Peyer's patch (tissue), 4 donors: ENCODE measurements at regions not wholly inside any gene's neighbourhood (a gene's known extent, or its start where the extent isn't known, plus 50 kb on each side); places are given as distances from the start of the nearest gene placed in this dataset.

Experiments
- POLR2A ChIP-seq, 2 donors: fragments of 450-650 bp; IDR thresholded peaks; one replicate each; pipeline ENCODE4 v1.5.1; 2017; ENCODE audit warnings: antibody characterized with exemption in 2 of 2, mild to moderate bottlenecking in 2 of 2, moderate library complexity in 2 of 2
- TF ChIP-seq, protein P1 (sequence below), 6 experiments: fragments of 450-650 bp in 4 of 6; fragments of 200-600 bp in 2 of 6; sonication (generic) in 1 of 6; IDR thresholded peaks; one replicate each; pipeline ENCODE4 v1.5.1; 2017 to 2019; ENCODE audit warnings: antibody characterized with exemption in 6 of 6, mild to moderate bottlenecking in 3 of 6, moderate library complexity in 1 of 6

DNA sequence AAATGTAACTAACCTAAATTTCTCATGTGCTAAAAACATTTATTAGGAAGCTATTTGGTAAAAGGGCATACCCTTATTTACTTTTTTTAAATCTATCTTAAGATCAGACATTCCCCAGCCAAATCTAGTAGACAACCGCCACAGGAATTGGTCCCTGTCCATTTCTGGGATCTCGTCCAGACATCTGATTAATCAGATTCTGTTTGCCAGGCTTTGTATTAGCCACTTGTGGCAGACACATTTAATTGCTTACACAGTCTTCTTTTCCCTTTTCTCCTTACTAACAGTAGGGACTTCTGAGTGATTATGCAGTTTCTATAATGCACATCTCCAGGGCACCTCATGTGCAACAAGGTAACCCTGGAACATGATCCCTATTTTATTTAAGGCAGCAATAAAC lies 449.0 kb upstream of the RGS18 start:
- TF ChIP-seq, protein P1, sequence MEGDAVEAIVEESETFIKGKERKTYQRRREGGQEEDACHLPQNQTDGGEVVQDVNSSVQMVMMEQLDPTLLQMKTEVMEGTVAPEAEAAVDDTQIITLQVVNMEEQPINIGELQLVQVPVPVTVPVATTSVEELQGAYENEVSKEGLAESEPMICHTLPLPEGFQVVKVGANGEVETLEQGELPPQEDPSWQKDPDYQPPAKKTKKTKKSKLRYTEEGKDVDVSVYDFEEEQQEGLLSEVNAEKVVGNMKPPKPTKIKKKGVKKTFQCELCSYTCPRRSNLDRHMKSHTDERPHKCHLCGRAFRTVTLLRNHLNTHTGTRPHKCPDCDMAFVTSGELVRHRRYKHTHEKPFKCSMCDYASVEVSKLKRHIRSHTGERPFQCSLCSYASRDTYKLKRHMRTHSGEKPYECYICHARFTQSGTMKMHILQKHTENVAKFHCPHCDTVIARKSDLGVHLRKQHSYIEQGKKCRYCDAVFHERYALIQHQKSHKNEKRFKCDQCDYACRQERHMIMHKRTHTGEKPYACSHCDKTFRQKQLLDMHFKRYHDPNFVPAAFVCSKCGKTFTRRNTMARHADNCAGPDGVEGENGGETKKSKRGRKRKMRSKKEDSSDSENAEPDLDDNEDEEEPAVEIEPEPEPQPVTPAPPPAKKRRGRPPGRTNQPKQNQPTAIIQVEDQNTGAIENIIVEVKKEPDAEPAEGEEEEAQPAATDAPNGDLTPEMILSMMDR (IDR thresholded peaks at IDR 0.05), result no peak
- TF ChIP-seq POLR2A (IDR thresholded peaks at IDR 0.05), result no peak
